ENCODE measurements at regions not wholly inside any gene's neighbourhood (a gene's known extent, or its start where the extent isn't known, plus 50 kb on each side); places are given as distances from the start of the nearest gene placed in this dataset.

- DNase-seq (ENCODE audit: insufficient read length) (no peak), FAIRE-seq (no peak)
- TF ChIP-seq TAF1 (IDR thresholded peaks at IDR 0.05; ENCODE audit: borderline replicate concordance, low read depth, low read length) (no peak), POLR2AphosphoS5 (IDR thresholded peaks at IDR 0.05; ENCODE audit: low read depth, low read length) (no peak), POLR2A (IDR thresholded peaks at IDR 0.05; ENCODE audit: low read depth, low read length) (no peak)
Measured at GRCh38 chr16:73233329-73233765, 185.4 kb upstream of the ZFHX3 start.

- no peak for DNase-seq (ENCODE audit: insufficient read length)
- TF ChIP-seq POLR2AphosphoS5 (IDR thresholded peaks at IDR 0.05; ENCODE audit: low read depth, low read length) (no peak), POLR2A (IDR thresholded peaks at IDR 0.05; ENCODE audit: low read depth, low read length) (no peak), TAF1 (IDR thresholded peaks at IDR 0.05; ENCODE audit: borderline replicate concordance, low read depth, low read length) (no peak)
- FAIRE-seq, result no peak
Measured at GRCh38 chr16:73232555-73233328, 184.8 kb upstream of the ZFHX3 start.

DNA sequence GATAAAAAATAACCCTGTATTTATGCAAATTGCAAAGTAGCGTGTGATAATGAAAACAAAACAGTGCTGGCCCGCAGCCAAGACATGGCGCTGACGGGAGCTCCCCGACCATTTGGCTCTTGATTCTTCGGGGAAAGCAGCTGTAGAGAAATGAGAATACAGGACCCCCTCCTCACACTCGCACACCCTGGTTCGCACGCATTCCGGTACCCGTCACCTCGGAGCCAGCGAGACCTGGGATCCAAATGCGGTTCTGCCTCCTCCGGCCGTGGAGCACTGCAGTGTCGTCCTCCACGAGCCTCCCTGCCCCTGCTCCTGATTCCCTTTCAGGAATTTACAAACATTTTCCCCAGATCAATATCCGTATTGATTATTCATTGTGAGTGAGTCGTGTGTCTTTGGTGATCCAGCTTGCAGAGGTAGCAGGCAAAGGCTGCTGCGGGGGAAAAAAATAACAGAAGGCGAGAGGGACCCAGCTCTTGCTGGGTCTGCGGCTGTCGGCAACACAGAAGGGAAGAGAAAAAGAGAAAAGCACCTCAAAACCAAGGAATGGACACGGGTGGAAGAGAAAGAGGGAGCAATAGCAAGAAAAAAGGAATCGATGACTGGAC, 184.1 kb upstream of the ZFHX3 start:
- no peak for DNase-seq (ENCODE audit: insufficient read length)
- FAIRE-seq, result no peak
- TF ChIP-seq POLR2AphosphoS5 (IDR thresholded peaks at IDR 0.05; ENCODE audit: low read depth, low read length), result no peak
- no peak for TF ChIP-seq TAF1 (IDR thresholded peaks at IDR 0.05; ENCODE audit: borderline replicate concordance, low read depth, low read length)
- TF ChIP-seq POLR2A (IDR thresholded peaks at IDR 0.05; ENCODE audit: low read depth, low read length), result no peak

DNA sequence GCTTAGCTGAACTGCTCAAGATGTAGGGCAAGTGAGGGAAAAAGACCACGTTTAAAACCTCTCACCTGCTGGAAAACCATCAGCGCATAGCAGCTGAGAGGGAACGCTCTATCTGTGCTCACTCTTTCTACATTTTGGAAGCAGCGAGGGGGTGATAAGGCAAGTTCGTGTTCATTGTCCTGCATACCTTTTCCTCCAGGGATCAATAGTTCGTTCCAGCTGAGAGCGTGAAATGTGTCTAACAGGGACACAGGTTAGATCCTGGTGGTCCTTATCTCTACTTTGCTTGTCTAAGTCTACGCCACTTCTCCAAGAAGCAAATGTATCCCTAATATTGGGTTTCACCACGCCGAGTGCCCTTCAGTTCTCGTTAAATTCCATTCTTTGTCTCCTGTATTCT, 183.5 kb upstream of the ZFHX3 start:
- DNase-seq (ENCODE audit: insufficient read length), result no peak
- no peak for TF ChIP-seq POLR2A (IDR thresholded peaks at IDR 0.05; ENCODE audit: low read depth, low read length)
- TF ChIP-seq TAF1 (IDR thresholded peaks at IDR 0.05; ENCODE audit: borderline replicate concordance, low read depth, low read length), result no peak
- TF ChIP-seq POLR2AphosphoS5 (IDR thresholded peaks at IDR 0.05; ENCODE audit: low read depth, low read length), result no peak
- no peak for FAIRE-seq

- DNase-seq (ENCODE audit: insufficient read length) (no peak), FAIRE-seq (no peak)
- TF ChIP-seq POLR2AphosphoS5 (IDR thresholded peaks at IDR 0.05; ENCODE audit: low read depth, low read length) (no peak), TAF1 (IDR thresholded peaks at IDR 0.05; ENCODE audit: borderline replicate concordance, low read depth, low read length) (no peak), POLR2A (IDR thresholded peaks at IDR 0.05; ENCODE audit: low read depth, low read length) (no peak)
Measured at GRCh38 chr16:73230651-73231050, 182.7 kb upstream of the ZFHX3 start.

- FAIRE-seq, result no peak
- TF ChIP-seq POLR2A (IDR thresholded peaks at IDR 0.05; ENCODE audit: low read depth, low read length) (no peak), POLR2AphosphoS5 (IDR thresholded peaks at IDR 0.05; ENCODE audit: low read depth, low read length) (no peak), TAF1 (IDR thresholded peaks at IDR 0.05; ENCODE audit: borderline replicate concordance, low read depth, low read length) (no peak)
- DNase-seq (ENCODE audit: insufficient read length), result no peak
Measured at GRCh38 chr16:73228649-73229048, 180.7 kb upstream of the ZFHX3 start.

DNA sequence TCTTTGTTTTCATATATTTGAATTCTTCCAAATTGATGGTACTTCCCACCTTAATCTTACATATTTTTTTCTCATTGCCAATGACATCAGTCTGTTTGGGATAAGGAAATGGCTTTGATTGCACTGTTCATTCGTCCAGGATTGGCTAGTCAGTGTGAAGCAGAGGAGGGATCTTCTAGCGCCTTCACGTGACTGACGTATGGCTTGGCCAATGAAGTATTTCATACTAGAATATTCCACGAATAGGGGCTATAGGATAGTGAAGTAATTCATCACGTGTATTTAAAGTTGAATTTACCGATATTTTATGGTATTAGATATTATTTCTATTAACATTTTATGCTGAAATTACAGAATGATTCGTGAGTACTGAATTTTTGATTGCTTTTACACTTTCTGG, 178.7 kb upstream of the ZFHX3 start:
- DNase-seq (ENCODE audit: insufficient read length), result no peak
- FAIRE-seq, result no peak
- TF ChIP-seq POLR2AphosphoS5 (IDR thresholded peaks at IDR 0.05; ENCODE audit: low read depth, low read length), result no peak
- no peak for TF ChIP-seq TAF1 (IDR thresholded peaks at IDR 0.05; ENCODE audit: borderline replicate concordance, low read depth, low read length)
- no peak for TF ChIP-seq POLR2A (IDR thresholded peaks at IDR 0.05; ENCODE audit: low read depth, low read length)

GRCh38 chr16:73225983-73226382, 178.1 kb upstream of the ZFHX3 start:
- DNase-seq (ENCODE audit: insufficient read length) (no peak), FAIRE-seq (no peak)
- TF ChIP-seq POLR2A (IDR thresholded peaks at IDR 0.05; ENCODE audit: low read depth, low read length) (no peak), POLR2AphosphoS5 (IDR thresholded peaks at IDR 0.05; ENCODE audit: low read depth, low read length) (no peak), TAF1 (IDR thresholded peaks at IDR 0.05; ENCODE audit: borderline replicate concordance, low read depth, low read length) (no peak)

- TF ChIP-seq TAF1 (IDR thresholded peaks at IDR 0.05; ENCODE audit: borderline replicate concordance, low read depth, low read length) (no peak), POLR2AphosphoS5 (IDR thresholded peaks at IDR 0.05; ENCODE audit: low read depth, low read length) (no peak), POLR2A (IDR thresholded peaks at IDR 0.05; ENCODE audit: low read depth, low read length) (no peak)
- FAIRE-seq (no peak), DNase-seq (ENCODE audit: insufficient read length) (no peak)
Measured at GRCh38 chr16:73220836-73221235, 172.9 kb upstream of the ZFHX3 start.

- FAIRE-seq (no peak), DNase-seq (ENCODE audit: insufficient read length) (no peak)
- no peak for TF ChIP-seq POLR2AphosphoS5 (IDR thresholded peaks at IDR 0.05; ENCODE audit: low read depth, low read length)
- no peak for TF ChIP-seq POLR2A (IDR thresholded peaks at IDR 0.05; ENCODE audit: low read depth, low read length)
- no peak for TF ChIP-seq TAF1 (IDR thresholded peaks at IDR 0.05; ENCODE audit: borderline replicate concordance, low read depth, low read length)
Measured at GRCh38 chr16:73219176-73219575, 171.2 kb upstream of the ZFHX3 start.

- FAIRE-seq (no peak), DNase-seq (ENCODE audit: insufficient read length) (no peak)
- TF ChIP-seq POLR2A (IDR thresholded peaks at IDR 0.05; ENCODE audit: low read depth, low read length) (no peak), TAF1 (IDR thresholded peaks at IDR 0.05; ENCODE audit: borderline replicate concordance, low read depth, low read length) (no peak), POLR2AphosphoS5 (IDR thresholded peaks at IDR 0.05; ENCODE audit: low read depth, low read length) (no peak)
Measured at GRCh38 chr16:73217654-73218053, 169.7 kb upstream of the ZFHX3 start.

DNA sequence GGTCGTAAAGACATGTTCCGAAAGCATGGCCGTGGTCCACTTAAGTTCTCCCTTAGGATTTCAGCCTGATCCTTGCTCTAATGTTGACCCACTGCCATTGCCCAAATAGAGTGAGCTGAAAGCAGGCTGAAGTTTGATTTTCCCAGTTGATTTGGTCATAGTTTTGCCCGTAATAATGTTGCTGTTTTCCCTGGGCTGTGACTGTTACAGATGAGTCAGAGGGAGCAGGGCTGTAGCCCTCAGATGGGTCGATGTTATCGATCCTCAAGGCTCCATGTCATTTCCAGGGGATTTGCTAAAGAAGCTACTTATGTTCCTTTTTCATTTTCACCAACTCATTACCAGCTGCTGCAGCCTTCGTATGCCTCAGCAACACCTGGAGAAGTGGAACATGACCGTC, 169.0 kb upstream of the ZFHX3 start:
- DNase-seq (ENCODE audit: insufficient read length) (no peak), FAIRE-seq (no peak)
- TF ChIP-seq TAF1 (IDR thresholded peaks at IDR 0.05; ENCODE audit: borderline replicate concordance, low read depth, low read length) (no peak), POLR2AphosphoS5 (IDR thresholded peaks at IDR 0.05; ENCODE audit: low read depth, low read length) (no peak), POLR2A (IDR thresholded peaks at IDR 0.05; ENCODE audit: low read depth, low read length) (no peak)
